GM12878 (cell line): ENCODE measurements at regions not wholly inside any gene's neighbourhood (a gene's known extent, or its start where the extent isn't known, plus 50 kb on each side); places are given as distances from the start of the nearest gene placed in this dataset.

Source experiments
- BHLHE40 ChIP-seq, 2 experiments: fragments of 450-650 bp in 1 of 2; IDR thresholded peaks; 2 replicates each; pipeline ENCODE4 v1.6.1; 2011 to 2017; ENCODE audit warnings: low read depth in 2 of 2, borderline replicate concordance in 1 of 2, improper control_type of control experiment in 1 of 2, low read length in 1 of 2, mild to moderate bottlenecking in 1 of 2
- CREB1 ChIP-seq: IDR thresholded peaks from 2 replicates; pipeline ENCODE4 v1.6.1; 2012; ENCODE audit warnings: low read depth, mild to moderate bottlenecking, inconsistent platforms
- CTCF ChIP-seq, 3 experiments: IDR thresholded peaks in 2 of 3; conservative IDR thresholded peaks in 1 of 3; 2 replicates each; pipeline ENCODE4 v1.5.1; 2011; ENCODE audit warnings: low read depth in 3 of 3, low read length in 3 of 3, mild to moderate bottlenecking in 3 of 3, control low read depth in 2 of 3, moderate library complexity in 2 of 3, inconsistent platforms in 1 of 3, mixed read lengths in 1 of 3; ENCODE audit not compliant: control insufficient read depth in 2 of 3, insufficient read depth in 1 of 3; ENCODE audit errors: extremely low read depth in 1 of 3
- RFX5 ChIP-seq: IDR thresholded peaks from 2 replicates; pipeline ENCODE4 v1.6.1; 2011; ENCODE audit warnings: low read depth, low read length, improper control_type of control experiment
- ZNF24 ChIP-seq: fragments of 450-650 bp; IDR thresholded peaks from 2 replicates; pipeline ENCODE4 v1.6.1; 2017; ENCODE audit warnings: antibody characterized with exemption, mild to moderate bottlenecking

DNA sequence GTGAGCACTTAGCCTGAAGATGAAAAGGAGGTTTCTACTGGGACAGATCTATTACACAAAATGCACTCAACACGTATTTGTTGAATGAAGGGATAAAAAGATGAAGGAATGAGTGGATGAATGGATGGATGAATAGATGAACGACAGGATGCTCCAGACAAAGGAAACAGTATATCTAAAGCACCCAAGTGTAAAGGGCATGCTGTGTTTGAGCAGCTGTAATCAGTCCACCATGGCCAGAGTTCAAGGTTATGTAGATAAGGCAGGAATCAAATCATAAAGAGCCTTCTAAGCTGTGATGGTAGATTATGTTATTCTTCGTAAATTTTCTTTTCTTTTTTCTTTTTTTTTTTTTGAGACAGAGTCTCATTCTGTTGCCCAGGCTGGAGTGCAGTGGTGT, 194.4 kb upstream of the FOXN2 start:
- no peak for TF ChIP-seq ZNF24
- no peak for TF ChIP-seq BHLHE40 (IDR thresholded peaks at IDR 0.05; ENCODE audit: borderline replicate concordance in 1 of 2, low read depth in 2 of 2, low read length in 1 of 2)
- no peak for TF ChIP-seq CTCF (IDR thresholded peaks at IDR 0.05 in 2 of 3, conservative IDR thresholded peaks at IDR 0.05 in 1 of 3; ENCODE audit: control insufficient read depth in 2 of 3, extremely low read depth in 1 of 3, insufficient read depth in 1 of 3, low read depth in 3 of 3, low read length in 3 of 3)
- no peak for TF ChIP-seq RFX5
- TF ChIP-seq CREB1, result no peak
